ENCODE measurements at regions not wholly inside any gene's neighbourhood (a gene's known extent, or its start where the extent isn't known, plus 50 kb on each side); places are given as distances from the start of the nearest gene placed in this dataset.

DNA sequence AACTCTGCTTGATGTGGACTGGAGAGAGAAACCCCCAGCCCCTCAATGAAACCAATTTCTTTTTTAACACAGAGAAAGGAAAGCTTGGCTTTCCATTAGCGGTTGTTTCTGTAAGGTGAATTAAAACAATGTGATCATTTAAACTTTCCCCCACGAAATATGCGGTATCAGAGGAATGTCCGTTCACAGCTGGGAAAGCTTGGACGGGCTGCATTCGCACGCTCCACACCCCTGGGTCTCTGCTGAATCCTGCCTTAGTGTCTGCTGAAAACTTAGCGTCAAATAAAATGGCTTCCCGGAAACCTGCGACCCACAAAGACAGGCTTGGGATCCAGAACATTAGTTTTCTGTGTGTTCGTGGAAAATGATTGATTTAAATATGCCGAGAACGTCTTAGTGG lies 71.7 kb downstream of the C16orf95 start:
- no peak overlapping the region for H3K9ac ChIP-seq (ENCODE audit: low read length)
- H3K9me3 ChIP-seq (replicated peaks; ENCODE audit: insufficient read depth, low read length), result no peaks in the 10 kb centered on the region
- no peaks in the 10 kb centered on the region for H3K36me3 ChIP-seq (replicated peaks; ENCODE audit: insufficient read depth, low read length)
- DNase-seq, result no peak
- no peak overlapping the region for H2AFZ ChIP-seq (ENCODE audit: low read length)
- no peaks in the 10 kb centered on the region for H3K79me2 ChIP-seq (ENCODE audit: low read length)
- H3K4me2 ChIP-seq (ENCODE audit: low read depth, low read length), result no peak overlapping the region
- H3F3A ChIP-seq (ENCODE audit: insufficient read depth, low read length), result no peaks in the 10 kb centered on the region
- no peaks in the 10 kb centered on the region for H4K20me1 ChIP-seq (ENCODE audit: insufficient read depth, low read length)
- H3K4me1 ChIP-seq (ENCODE audit: low read length), result no peaks in the 10 kb centered on the region
- H3K9me2 ChIP-seq (replicated peaks; ENCODE audit: insufficient read depth, low read length), result no peaks in the 10 kb centered on the region
- H3K27me3 ChIP-seq (replicated peaks; ENCODE audit: insufficient read depth, low read length), result no peaks in the 10 kb centered on the region
- H3K4me3 ChIP-seq (ENCODE audit: low read length), result no peak overlapping the region
- H3K27ac ChIP-seq (ENCODE audit: low read length), result no peak overlapping the region
- TF ChIP-seq, protein P1, sequence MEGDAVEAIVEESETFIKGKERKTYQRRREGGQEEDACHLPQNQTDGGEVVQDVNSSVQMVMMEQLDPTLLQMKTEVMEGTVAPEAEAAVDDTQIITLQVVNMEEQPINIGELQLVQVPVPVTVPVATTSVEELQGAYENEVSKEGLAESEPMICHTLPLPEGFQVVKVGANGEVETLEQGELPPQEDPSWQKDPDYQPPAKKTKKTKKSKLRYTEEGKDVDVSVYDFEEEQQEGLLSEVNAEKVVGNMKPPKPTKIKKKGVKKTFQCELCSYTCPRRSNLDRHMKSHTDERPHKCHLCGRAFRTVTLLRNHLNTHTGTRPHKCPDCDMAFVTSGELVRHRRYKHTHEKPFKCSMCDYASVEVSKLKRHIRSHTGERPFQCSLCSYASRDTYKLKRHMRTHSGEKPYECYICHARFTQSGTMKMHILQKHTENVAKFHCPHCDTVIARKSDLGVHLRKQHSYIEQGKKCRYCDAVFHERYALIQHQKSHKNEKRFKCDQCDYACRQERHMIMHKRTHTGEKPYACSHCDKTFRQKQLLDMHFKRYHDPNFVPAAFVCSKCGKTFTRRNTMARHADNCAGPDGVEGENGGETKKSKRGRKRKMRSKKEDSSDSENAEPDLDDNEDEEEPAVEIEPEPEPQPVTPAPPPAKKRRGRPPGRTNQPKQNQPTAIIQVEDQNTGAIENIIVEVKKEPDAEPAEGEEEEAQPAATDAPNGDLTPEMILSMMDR (IDR thresholded peaks at IDR 0.05; ENCODE audit: low read length), result no peak
- TF ChIP-seq EZH2 (optimal IDR thresholded peaks at IDR 0.05; ENCODE audit: low read depth, low read length) (no peak), EZH2phosphoT487 (IDR thresholded peaks at IDR 0.05; ENCODE audit: low read length) (no peak)

- no peaks in the 10 kb centered on the region for H3K4me1 ChIP-seq (ENCODE audit: low read length)
- no peak overlapping the region for H3K27ac ChIP-seq (ENCODE audit: low read length)
- H3K9me3 ChIP-seq (replicated peaks; ENCODE audit: insufficient read depth, low read length), result no peaks in the 10 kb centered on the region
- H3K79me2 ChIP-seq (ENCODE audit: low read length), result no peaks in the 10 kb centered on the region
- H2AFZ ChIP-seq (ENCODE audit: low read length), result no peak overlapping the region
- H3K4me3 ChIP-seq (ENCODE audit: low read length), result no peak overlapping the region
- no peaks in the 10 kb centered on the region for H3F3A ChIP-seq (ENCODE audit: insufficient read depth, low read length)
- H3K4me2 ChIP-seq (ENCODE audit: low read depth, low read length), result no peak overlapping the region
- no peaks in the 10 kb centered on the region for H3K9me2 ChIP-seq (replicated peaks; ENCODE audit: insufficient read depth, low read length)
- H3K9ac ChIP-seq (ENCODE audit: low read length), result no peak overlapping the region
- DNase-seq, result no peak
- H3K27me3 ChIP-seq (replicated peaks; ENCODE audit: insufficient read depth, low read length), result no peaks in the 10 kb centered on the region
- no peaks in the 10 kb centered on the region for H4K20me1 ChIP-seq (ENCODE audit: insufficient read depth, low read length)
- TF ChIP-seq EZH2phosphoT487 (IDR thresholded peaks at IDR 0.05; ENCODE audit: low read length), result no peak
- TF ChIP-seq EZH2 (optimal IDR thresholded peaks at IDR 0.05; ENCODE audit: low read depth, low read length), result no peak
- TF ChIP-seq, protein P1 (IDR thresholded peaks at IDR 0.05; ENCODE audit: low read length), result no peak
- H3K36me3 ChIP-seq (replicated peaks; ENCODE audit: insufficient read depth, low read length), result no peaks in the 10 kb centered on the region
Observed at GRCh38 chr16:87246269-87247065, 70.7 kb downstream of the C16orf95 start.

GRCh38 chr16:87248714-87249113 lies 68.5 kb downstream of the C16orf95 start:
- H3K4me2 ChIP-seq (ENCODE audit: low read depth, low read length), result no peak overlapping the region
- H3K79me2 ChIP-seq (ENCODE audit: low read length), result no peaks in the 10 kb centered on the region
- no peaks in the 10 kb centered on the region for H3K9me2 ChIP-seq (replicated peaks; ENCODE audit: insufficient read depth, low read length)
- H2AFZ ChIP-seq (ENCODE audit: low read length), result no peak overlapping the region
- H3K9ac ChIP-seq (ENCODE audit: low read length), result no peak overlapping the region
- DNase-seq, result no peak
- no peak overlapping the region for H3K4me3 ChIP-seq (ENCODE audit: low read length)
- H3F3A ChIP-seq (ENCODE audit: insufficient read depth, low read length), result no peaks in the 10 kb centered on the region
- no peaks in the 10 kb centered on the region for H3K9me3 ChIP-seq (replicated peaks; ENCODE audit: insufficient read depth, low read length)
- no peaks in the 10 kb centered on the region for H3K36me3 ChIP-seq (replicated peaks; ENCODE audit: insufficient read depth, low read length)
- no peaks in the 10 kb centered on the region for H4K20me1 ChIP-seq (ENCODE audit: insufficient read depth, low read length)
- no peaks in the 10 kb centered on the region for H3K4me1 ChIP-seq (ENCODE audit: low read length)
- H3K27me3 ChIP-seq (replicated peaks; ENCODE audit: insufficient read depth, low read length), result no peaks in the 10 kb centered on the region
- no peak overlapping the region for H3K27ac ChIP-seq (ENCODE audit: low read length)
- TF ChIP-seq EZH2phosphoT487 (IDR thresholded peaks at IDR 0.05; ENCODE audit: low read length) (no peak), EZH2 (optimal IDR thresholded peaks at IDR 0.05; ENCODE audit: low read depth, low read length) (no peak)
- TF ChIP-seq, protein P1 (IDR thresholded peaks at IDR 0.05; ENCODE audit: low read length), result no peak
